Psoas muscle (tissue), 7 donors: ENCODE measurements at regions not wholly inside any gene's neighbourhood (a gene's known extent, or its start where the extent isn't known, plus 50 kb on each side); places are given as distances from the start of the nearest gene placed in this dataset.

Experiments used
- ATAC-seq, 4 donors: fragments of 200-7000 bp; cut with Tn5 transposase; one replicate each; pipeline ENCODE4 v1.9.1; 2020; ENCODE audit warnings: moderate library complexity in 3 of 4, mild to moderate bottlenecking in 2 of 4
- DNase-seq, 2 donors: peaks; one replicate each; pipeline ENCODE4 v3.0.0-alpha.2; 2020
- H3K27ac ChIP-seq: fragments of 200-600 bp; one replicate; pipeline ENCODE4 v1.8.0; 2022
- H3K27me3 ChIP-seq, 3 donors: fragments of 200-600 bp in 1 of 3; one replicate each; pipeline versions ENCODE4 v1.6.1 to v1.8.0; 2013 to 2022; ENCODE audit warnings: low read length in 2 of 3, mild to moderate bottlenecking in 2 of 3, moderate library complexity in 1 of 3; ENCODE audit not compliant: insufficient read depth in 3 of 3
- H3K36me3 ChIP-seq, 2 donors: fragments of 200-600 bp in 1 of 2; one replicate each; pipeline versions ENCODE4 v1.6.1 to v1.8.0; 2013 to 2022; ENCODE audit warnings: low read depth in 1 of 2, mild to moderate bottlenecking in 1 of 2, moderate library complexity in 1 of 2; ENCODE audit not compliant: insufficient read depth in 1 of 2
- H3K4me1 ChIP-seq: fragments of 200-600 bp; one replicate; pipeline ENCODE4 v1.8.0; 2022
- H3K4me3 ChIP-seq: fragments of 200-600 bp; one replicate; pipeline ENCODE4 v1.8.0; 2022; ENCODE audit warnings: mild to moderate bottlenecking
- H3K9me3 ChIP-seq: fragments of 200-600 bp; one replicate; pipeline ENCODE4 v1.8.0; 2022
- WGBS, 3 donors: extraction: QIAGEN DNeasy Blood & Tissue Kit; methylation state at CpG; one replicate each; pipeline versions ENCODE4 v1.1.6 to v1.1.7; 2013; 5-methylcytosine and 5-hydroxymethylcytosine counted together
- intact Hi-C, 2 donors: fragments of 100-400 bp; cut with DNase I; formaldehyde crosslinking; loops; one replicate each; pipeline versions ENCODE4 v1.11.0 to v1.14.2; 2022
- TF ChIP-seq, protein P1 (sequence below): fragments of 200-600 bp; IDR thresholded peaks from one replicate; pipeline ENCODE4 v1.8.0; 2022; ENCODE audit warnings: antibody characterized with exemption
- donor health status: healthy with polysubstance abuse.
- donor health status: DM: no; HTN: no; CAD: no; lungs with moderate emphysema.
- donor health status: Bipolar disorder and iron deficiency.
- donor health status: healthy.
- donor health status: DM: yes; HTN: yes; CAD: no.
- donor health status: DM: no; HTN: no; CAD: no.
- donor health status: DM: yes; HTN: yes; CAD: no.

DNA sequence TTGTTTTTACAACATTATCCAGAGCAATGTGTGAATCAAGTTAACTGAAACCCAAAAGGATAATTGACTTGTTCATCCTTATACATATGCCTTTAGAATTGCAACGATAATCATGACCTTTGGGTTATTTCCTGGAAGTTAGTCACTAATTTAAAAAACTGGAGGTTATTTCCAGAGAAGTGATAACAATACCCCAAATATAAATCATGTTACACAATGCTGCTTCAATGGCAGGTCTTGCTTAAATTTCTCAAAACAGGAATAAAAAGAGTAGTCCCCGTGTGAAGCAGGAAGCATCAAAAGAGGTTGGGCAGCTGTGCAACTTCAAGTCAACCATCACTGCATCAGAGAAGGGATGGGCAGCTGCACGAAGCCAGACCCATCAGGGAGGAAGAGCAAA lies 134.4 kb downstream of the EFNB2 start:
- H3K9me3 ChIP-seq = no peaks in the 10 kb centered on the region

DNA sequence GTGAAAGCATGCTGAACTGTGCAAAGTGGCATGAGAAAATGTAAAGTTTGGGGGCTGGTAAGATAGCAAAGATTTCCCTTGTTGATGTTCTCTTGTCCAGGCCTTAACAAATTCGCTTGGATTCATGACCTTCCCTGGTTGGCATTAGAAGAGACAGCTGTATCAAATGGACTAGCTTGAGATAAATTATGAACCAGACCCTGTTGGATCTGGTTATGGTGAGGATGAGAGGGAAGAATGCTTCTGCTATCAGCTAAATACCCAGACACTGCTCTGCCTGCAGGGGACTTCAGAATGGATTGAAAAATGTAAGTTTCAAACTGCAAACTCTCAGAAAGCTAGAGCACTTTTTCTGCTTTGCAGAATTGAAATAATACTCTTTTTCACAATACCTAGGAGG lies 135.2 kb downstream of the EFNB2 start:
- 34 to 47% (median 38%) methylated on average over 1 of the region's 1 CpG for WGBS, 3 donors
- intact Hi-C loops = no loop called here
- Histone ChIP-seq H3K27me3 (no peaks in the 10 kb centered on the region), H3K36me3 (no peaks in the 10 kb centered on the region), H3K27ac (no peak overlapping the region), H3K4me3 (no peak overlapping the region), H3K4me1 (no peaks in the 10 kb centered on the region), H3K9me3 (no peaks in the 10 kb centered on the region)
- TF ChIP-seq, protein P1, sequence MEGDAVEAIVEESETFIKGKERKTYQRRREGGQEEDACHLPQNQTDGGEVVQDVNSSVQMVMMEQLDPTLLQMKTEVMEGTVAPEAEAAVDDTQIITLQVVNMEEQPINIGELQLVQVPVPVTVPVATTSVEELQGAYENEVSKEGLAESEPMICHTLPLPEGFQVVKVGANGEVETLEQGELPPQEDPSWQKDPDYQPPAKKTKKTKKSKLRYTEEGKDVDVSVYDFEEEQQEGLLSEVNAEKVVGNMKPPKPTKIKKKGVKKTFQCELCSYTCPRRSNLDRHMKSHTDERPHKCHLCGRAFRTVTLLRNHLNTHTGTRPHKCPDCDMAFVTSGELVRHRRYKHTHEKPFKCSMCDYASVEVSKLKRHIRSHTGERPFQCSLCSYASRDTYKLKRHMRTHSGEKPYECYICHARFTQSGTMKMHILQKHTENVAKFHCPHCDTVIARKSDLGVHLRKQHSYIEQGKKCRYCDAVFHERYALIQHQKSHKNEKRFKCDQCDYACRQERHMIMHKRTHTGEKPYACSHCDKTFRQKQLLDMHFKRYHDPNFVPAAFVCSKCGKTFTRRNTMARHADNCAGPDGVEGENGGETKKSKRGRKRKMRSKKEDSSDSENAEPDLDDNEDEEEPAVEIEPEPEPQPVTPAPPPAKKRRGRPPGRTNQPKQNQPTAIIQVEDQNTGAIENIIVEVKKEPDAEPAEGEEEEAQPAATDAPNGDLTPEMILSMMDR = no peak
- DNase-seq = no peak
- ATAC-seq = no peak

More for the DNA sequence above, 134.4 kb downstream of the EFNB2 start:
- Histone ChIP-seq H3K27me3 (no peaks in the 10 kb centered on the region), H3K27ac (no peak overlapping the region), H3K4me3 (no peak overlapping the region), H3K4me1 (no peaks in the 10 kb centered on the region), H3K36me3 (no peaks in the 10 kb centered on the region)
- 40 to 45% (median 44%) methylated on average over 3 of the region's 3 CpGs for WGBS, 3 donors
- DNase-seq (no peak), ATAC-seq (no peak)
- intact Hi-C loops = no loop called here
- TF ChIP-seq, protein P1 = no peak

DNA sequence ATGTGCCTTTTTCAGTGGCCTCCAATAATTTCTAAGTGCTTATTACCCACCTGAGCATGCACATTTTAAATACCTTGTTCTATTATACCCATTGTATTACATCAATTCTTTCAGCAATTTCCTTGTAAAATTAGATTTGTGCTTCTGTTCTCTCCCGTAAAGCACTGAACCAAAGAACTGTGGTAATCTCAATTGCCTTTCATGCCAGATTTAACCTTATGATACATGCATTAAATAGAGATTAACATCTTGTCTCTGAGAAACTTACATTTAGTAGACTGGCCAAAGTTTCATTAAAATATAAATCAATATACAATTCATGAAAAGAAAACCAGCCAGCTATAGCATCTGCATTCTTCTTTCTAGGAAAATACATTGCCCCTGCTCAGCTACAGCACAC lies 137.2 kb downstream of the EFNB2 start:
- Histone ChIP-seq H3K36me3 (no peaks in the 10 kb centered on the region), H3K4me1 (no peaks in the 10 kb centered on the region), H3K27ac (no peak overlapping the region), H3K27me3 (no peaks in the 10 kb centered on the region), H3K9me3 (no peaks in the 10 kb centered on the region), H3K4me3 (no peak overlapping the region)
- WGBS, 3 donors = 86 to 88% (median 87%) methylated on average over 1 of the region's 1 CpG
- DNase-seq (no peak), ATAC-seq (no peak)
- TF ChIP-seq, protein P1 = no peak
- intact Hi-C loops = no loop called here

DNA sequence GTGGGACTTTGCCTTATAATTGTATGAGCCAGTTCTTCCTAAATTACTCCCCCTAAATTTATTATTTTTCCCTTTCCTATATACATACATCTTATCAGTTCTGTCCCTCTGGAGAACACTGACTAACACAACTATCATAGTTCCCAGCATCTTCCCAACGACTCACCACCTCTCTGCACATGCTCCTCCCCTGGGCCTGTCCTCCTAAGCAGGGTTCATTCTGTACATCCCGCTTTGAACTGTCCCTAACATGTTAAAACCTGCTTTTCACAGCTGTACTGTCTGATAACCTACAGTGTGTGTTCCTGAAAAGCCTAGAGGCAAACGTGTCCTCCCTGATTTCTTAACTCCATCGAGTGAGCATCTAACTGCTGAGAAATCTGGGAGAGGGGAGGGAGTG lies 141.7 kb downstream of the EFNB2 start:
- H3K4me3 ChIP-seq = no peak overlapping the region
- ATAC-seq (no peak), DNase-seq (no peak)
- no peaks in the 10 kb centered on the region for H3K9me3 ChIP-seq
- H3K4me1 ChIP-seq = no peaks in the 10 kb centered on the region
- intact Hi-C loops = no loop called here
- no peak overlapping the region for H3K27ac ChIP-seq
- no peaks in the 10 kb centered on the region for H3K36me3 ChIP-seq
- WGBS, 3 donors = 58 to 73% (median 60%) methylated on average over 4 of the region's 4 CpGs
- TF ChIP-seq, protein P1 = no peak
- H3K27me3 ChIP-seq = no peaks in the 10 kb centered on the region

DNA sequence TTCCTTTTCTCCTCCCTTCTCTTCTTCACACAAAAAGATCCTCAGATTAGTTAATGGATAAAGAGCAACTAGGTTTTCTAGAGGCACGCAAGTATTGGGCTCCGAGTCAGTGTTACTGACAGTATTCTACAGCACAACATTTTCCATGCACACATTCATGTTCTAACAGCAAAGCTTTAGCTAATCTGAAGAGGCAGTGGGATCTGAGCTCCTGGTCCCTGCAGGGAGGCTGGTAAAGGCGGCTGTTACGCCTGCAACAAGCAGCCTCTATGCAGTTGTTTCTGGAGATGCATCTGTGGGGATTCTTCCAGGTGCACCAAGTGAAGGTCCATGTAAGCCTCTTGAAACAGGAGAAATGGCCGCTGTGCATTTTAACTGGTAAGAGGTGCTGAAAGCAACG lies 143.8 kb downstream of the EFNB2 start:
- no peak overlapping the region for H3K4me3 ChIP-seq
- DNase-seq = no peak
- intact Hi-C loops = no loop called here
- TF ChIP-seq, protein P1 = no peak
- H3K27me3 ChIP-seq = peaks cover 0 to 1% (median 0%) of the 10 kb centered on the region in 3 donors
- WGBS, 3 donors = 87 to 98% (median 94%) methylated on average over 6 of the region's 6 CpGs
- no peak overlapping the region for H3K27ac ChIP-seq
- H3K9me3 ChIP-seq = no peaks in the 10 kb centered on the region
- H3K4me1 ChIP-seq = no peaks in the 10 kb centered on the region
- H3K36me3 ChIP-seq = no peaks in the 10 kb centered on the region
- no peak for ATAC-seq
